ENCODE measurements at regions not wholly inside any gene's neighbourhood (a gene's known extent, or its start where the extent isn't known, plus 50 kb on each side); places are given as distances from the start of the nearest gene placed in this dataset.

DNA sequence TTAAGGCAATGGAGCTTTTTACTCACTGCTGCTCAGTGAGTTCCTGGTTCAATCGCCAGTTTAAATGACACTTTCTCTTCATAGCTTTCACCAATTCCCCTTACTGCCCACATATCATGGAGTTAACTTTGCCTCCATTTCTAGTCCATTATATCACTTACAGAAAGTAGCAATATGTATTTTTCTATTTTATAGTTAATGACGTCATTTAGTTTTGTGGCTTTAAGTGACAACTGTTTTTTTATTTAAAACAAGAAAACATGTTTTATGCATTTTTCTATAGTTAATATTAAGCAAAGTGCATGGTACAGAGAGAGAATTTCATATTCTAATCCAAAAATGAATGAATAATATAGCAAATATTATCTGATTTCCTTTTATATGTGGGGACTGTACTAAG is 363.3 kb downstream of the CDC14C start:
- no peaks in the 10 kb centered on the region for H3K27me3 ChIP-seq (ENCODE audit: low read length)
- no peak overlapping the region for H3K4me3 ChIP-seq (ENCODE audit: low read length)
- H4K20me1 ChIP-seq (ENCODE audit: insufficient read depth, low read depth, low read length), result no peaks in the 10 kb centered on the region
- H3K9me3 ChIP-seq (ENCODE audit: low read length), result no peaks in the 10 kb centered on the region
- H3K4me2 ChIP-seq (ENCODE audit: low read depth, low read length, poor library complexity, severe bottlenecking), result no peak overlapping the region
- H3K9me2 ChIP-seq (replicated peaks; ENCODE audit: insufficient read depth, low read length), result no peaks in the 10 kb centered on the region
- H3K36me3 ChIP-seq (ENCODE audit: insufficient read depth, low read length), result no peaks in the 10 kb centered on the region
- no peak overlapping the region for H3K27ac ChIP-seq (ENCODE audit: low read length)
- no peak overlapping the region for H2AFZ ChIP-seq (ENCODE audit: low read length)
- no peak overlapping the region for H3K9ac ChIP-seq (ENCODE audit: low read length)
- H3K4me1 ChIP-seq (ENCODE audit: low read length), result no peaks in the 10 kb centered on the region
- no peak for DNase-seq
- H3K79me2 ChIP-seq (ENCODE audit: low read length), result no peaks in the 10 kb centered on the region

DNA sequence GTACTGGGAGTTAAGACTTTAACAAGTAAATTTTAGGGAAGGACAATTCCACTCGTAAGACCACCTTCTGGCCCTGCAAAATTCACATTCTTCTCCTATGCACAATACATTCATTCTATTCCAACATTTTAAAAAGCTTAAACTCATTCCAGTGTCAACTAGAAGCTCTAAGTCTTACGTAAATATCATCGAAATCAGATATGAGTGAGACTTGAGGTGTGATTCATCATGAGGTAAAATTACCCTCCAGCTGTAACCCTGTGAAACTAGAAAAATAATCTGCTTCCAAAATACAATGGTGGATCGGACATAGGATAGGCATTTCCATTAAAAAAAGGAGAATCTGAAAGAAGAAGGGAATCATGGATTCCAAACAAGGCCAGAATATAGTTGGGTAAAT is 370.3 kb downstream of the CDC14C start:
- H3K36me3 ChIP-seq (ENCODE audit: insufficient read depth, low read length), result no peaks in the 10 kb centered on the region
- H3K9ac ChIP-seq (ENCODE audit: low read length), result no peak overlapping the region
- no peak for DNase-seq
- no peaks in the 10 kb centered on the region for H3K9me2 ChIP-seq (replicated peaks; ENCODE audit: insufficient read depth, low read length)
- H3K27me3 ChIP-seq (ENCODE audit: low read length), result no peaks in the 10 kb centered on the region
- no peak overlapping the region for H3K27ac ChIP-seq (ENCODE audit: low read length)
- no peak overlapping the region for H2AFZ ChIP-seq (ENCODE audit: low read length)
- H3K4me1 ChIP-seq (ENCODE audit: low read length), result no peaks in the 10 kb centered on the region
- H3K4me2 ChIP-seq (ENCODE audit: low read depth, low read length, poor library complexity, severe bottlenecking), result no peak overlapping the region
- no peaks in the 10 kb centered on the region for H4K20me1 ChIP-seq (ENCODE audit: insufficient read depth, low read depth, low read length)
- no peaks in the 10 kb centered on the region for H3K79me2 ChIP-seq (ENCODE audit: low read length)
- H3K4me3 ChIP-seq (ENCODE audit: low read length), result no peak overlapping the region
- H3K9me3 ChIP-seq (ENCODE audit: low read length), result no peaks in the 10 kb centered on the region

DNA sequence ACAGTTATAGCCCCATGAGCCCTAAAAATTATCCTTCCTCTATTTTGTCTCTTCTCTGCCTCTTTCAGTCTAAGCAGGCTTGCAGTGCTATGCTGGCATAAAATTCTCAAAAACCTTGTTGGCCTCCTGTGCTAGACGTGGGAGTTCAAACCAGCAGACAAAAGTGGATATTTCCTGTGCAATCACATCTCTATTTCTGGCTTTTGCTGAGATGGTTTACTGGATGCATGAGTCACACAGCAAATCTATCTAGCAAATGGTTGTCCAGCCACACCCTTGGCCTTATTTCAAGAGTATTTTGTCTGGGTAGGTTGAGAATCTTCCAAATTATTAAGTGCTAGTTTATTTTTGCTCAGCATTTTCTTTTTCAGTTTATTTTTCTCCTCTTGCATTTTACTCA is 370.8 kb downstream of the CDC14C start:
- H3K36me3 ChIP-seq (ENCODE audit: insufficient read depth, low read length), result no peaks in the 10 kb centered on the region
- no peak for DNase-seq

DNA sequence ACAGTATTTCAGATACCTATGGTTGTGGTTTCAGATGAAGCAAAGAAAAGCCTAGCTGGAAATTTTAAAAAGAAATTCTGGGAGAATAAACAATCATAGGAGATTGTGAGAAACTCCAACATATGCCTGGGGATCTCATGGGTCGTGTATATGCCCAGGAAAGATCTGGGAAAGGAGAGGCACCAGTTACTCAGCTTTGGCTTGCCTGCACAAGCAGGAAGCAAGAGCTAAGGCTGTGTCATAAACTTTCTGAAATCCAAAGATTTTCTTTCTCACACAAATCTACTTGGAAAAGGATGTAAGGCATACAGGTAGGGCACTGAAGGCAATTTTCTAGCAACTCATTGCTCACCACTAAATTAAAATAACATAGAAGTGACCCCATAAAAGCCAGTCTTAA is 373.6 kb downstream of the CDC14C start:
- Histone ChIP-seq H3K27me3 (ENCODE audit: low read length) (no peaks in the 10 kb centered on the region), H3K27ac (ENCODE audit: low read length) (no peak overlapping the region), H4K20me1 (ENCODE audit: insufficient read depth, low read depth, low read length) (no peaks in the 10 kb centered on the region), H3K9me3 (ENCODE audit: low read length) (no peaks in the 10 kb centered on the region), H3K9me2 (replicated peaks; ENCODE audit: insufficient read depth, low read length) (no peaks in the 10 kb centered on the region), H3K4me3 (ENCODE audit: low read length) (no peak overlapping the region), H3K9ac (ENCODE audit: low read length) (no peak overlapping the region), H3K79me2 (ENCODE audit: low read length) (no peaks in the 10 kb centered on the region), H3K36me3 (ENCODE audit: insufficient read depth, low read length) (no peaks in the 10 kb centered on the region), H2AFZ (ENCODE audit: low read length) (no peak overlapping the region), H3K4me2 (ENCODE audit: low read depth, low read length, poor library complexity, severe bottlenecking) (no peak overlapping the region), H3K4me1 (ENCODE audit: low read length) (no peaks in the 10 kb centered on the region)
- no peak for DNase-seq

More for the DNA sequence above, 370.8 kb downstream of the CDC14C start:
- Histone ChIP-seq H3K4me1 (ENCODE audit: low read length) (no peaks in the 10 kb centered on the region), H3K79me2 (ENCODE audit: low read length) (no peaks in the 10 kb centered on the region), H3K27me3 (ENCODE audit: low read length) (no peaks in the 10 kb centered on the region), H3K4me3 (ENCODE audit: low read length) (no peak overlapping the region), H3K9me2 (replicated peaks; ENCODE audit: insufficient read depth, low read length) (no peaks in the 10 kb centered on the region), H3K4me2 (ENCODE audit: low read depth, low read length, poor library complexity, severe bottlenecking) (no peak overlapping the region), H2AFZ (ENCODE audit: low read length) (no peak overlapping the region), H4K20me1 (ENCODE audit: insufficient read depth, low read depth, low read length) (no peaks in the 10 kb centered on the region), H3K9ac (ENCODE audit: low read length) (no peak overlapping the region), H3K27ac (ENCODE audit: low read length) (no peak overlapping the region), H3K9me3 (ENCODE audit: low read length) (no peaks in the 10 kb centered on the region)

DNA sequence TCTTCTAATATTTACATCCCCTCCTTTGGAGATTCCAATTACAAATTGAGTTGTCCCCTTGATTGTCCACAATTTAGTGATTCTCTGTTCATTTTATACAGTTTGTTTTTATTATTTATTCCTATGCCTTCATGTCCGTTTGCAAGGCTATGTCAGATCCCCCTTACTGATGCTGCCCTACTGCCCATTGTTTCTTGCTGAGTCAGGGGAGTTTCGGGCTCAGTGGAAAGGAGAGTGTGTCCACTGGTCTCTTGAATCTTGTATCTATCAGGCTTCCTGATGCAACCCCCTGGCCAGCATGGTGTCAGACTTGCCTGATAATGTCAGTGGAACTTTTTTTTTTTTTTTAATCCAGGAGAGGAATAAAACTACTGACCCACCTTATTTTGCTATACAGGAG is 384.4 kb downstream of the CDC14C start:
- no peak for DNase-seq
- Histone ChIP-seq H3K4me2 (ENCODE audit: low read depth, low read length, poor library complexity, severe bottlenecking) (no peak overlapping the region), H2AFZ (ENCODE audit: low read length) (no peak overlapping the region), H3K9me3 (ENCODE audit: low read length) (no peaks in the 10 kb centered on the region), H3K27ac (ENCODE audit: low read length) (no peak overlapping the region), H3K9me2 (replicated peaks; ENCODE audit: insufficient read depth, low read length) (no peaks in the 10 kb centered on the region), H3K4me1 (ENCODE audit: low read length) (no peaks in the 10 kb centered on the region), H3K36me3 (ENCODE audit: insufficient read depth, low read length) (no peaks in the 10 kb centered on the region), H3K79me2 (ENCODE audit: low read length) (no peaks in the 10 kb centered on the region), H3K27me3 (ENCODE audit: low read length) (no peaks in the 10 kb centered on the region), H3K4me3 (ENCODE audit: low read length) (no peak overlapping the region), H3K9ac (ENCODE audit: low read length) (no peak overlapping the region), H4K20me1 (ENCODE audit: insufficient read depth, low read depth, low read length) (no peaks in the 10 kb centered on the region)

DNA sequence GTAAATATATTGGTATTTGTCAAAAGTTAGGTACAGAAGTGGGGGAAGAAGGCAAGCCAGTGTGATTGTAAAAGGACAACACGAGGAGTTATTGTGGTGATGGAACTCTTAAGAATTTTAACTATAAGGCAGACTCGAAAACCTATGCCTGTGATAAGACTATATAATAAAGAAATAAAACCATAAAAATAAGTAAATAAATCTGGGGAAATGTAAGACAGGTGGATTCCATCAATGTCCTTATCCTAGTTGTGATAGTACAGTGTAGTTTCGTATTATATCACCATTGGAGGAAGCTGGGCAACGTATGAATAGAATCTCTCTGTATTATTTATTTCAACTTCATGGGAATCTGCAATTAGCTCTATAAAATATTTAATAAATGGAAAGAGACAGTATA is 395.7 kb downstream of the CDC14C start:
- Histone ChIP-seq H3K4me1 (ENCODE audit: low read length) (no peaks in the 10 kb centered on the region), H3K36me3 (ENCODE audit: insufficient read depth, low read length) (no peaks in the 10 kb centered on the region), H2AFZ (ENCODE audit: low read length) (no peak overlapping the region), H3K4me3 (ENCODE audit: low read length) (no peak overlapping the region), H3K79me2 (ENCODE audit: low read length) (no peaks in the 10 kb centered on the region), H3K9ac (ENCODE audit: low read length) (no peak overlapping the region), H3K9me3 (ENCODE audit: low read length) (no peaks in the 10 kb centered on the region), H3K9me2 (replicated peaks; ENCODE audit: insufficient read depth, low read length) (no peaks in the 10 kb centered on the region), H3K4me2 (ENCODE audit: low read depth, low read length, poor library complexity, severe bottlenecking) (no peak overlapping the region), H4K20me1 (ENCODE audit: insufficient read depth, low read depth, low read length) (no peaks in the 10 kb centered on the region), H3K27me3 (ENCODE audit: low read length) (no peaks in the 10 kb centered on the region), H3K27ac (ENCODE audit: low read length) (no peak overlapping the region)
- DNase-seq, result no peak

DNA sequence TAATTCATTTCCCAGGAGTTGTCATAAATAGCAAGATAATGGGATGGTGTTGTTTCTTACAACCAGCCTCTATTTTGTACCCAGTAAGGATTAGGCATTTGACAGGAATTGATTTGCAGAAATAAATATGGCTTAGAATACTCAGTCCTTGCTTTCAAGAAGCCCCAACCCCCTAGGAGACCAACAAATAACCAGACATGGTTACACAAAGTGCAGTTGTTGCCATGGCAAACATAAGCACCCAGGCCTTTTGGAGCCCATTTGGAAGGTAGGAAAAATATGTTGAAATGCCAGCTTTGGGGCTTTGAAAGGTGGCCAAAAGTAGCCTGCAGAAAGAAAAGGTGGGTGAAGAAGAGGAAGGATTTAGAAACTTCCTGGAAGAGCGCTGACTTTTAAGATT is 397.5 kb downstream of the CDC14C start:
- Histone ChIP-seq H3K9ac (ENCODE audit: low read length) (no peak overlapping the region), H3K27ac (ENCODE audit: low read length) (no peak overlapping the region), H3K4me1 (ENCODE audit: low read length) (no peaks in the 10 kb centered on the region), H4K20me1 (ENCODE audit: insufficient read depth, low read depth, low read length) (no peaks in the 10 kb centered on the region), H3K36me3 (ENCODE audit: insufficient read depth, low read length) (no peaks in the 10 kb centered on the region), H3K4me3 (ENCODE audit: low read length) (no peak overlapping the region), H3K4me2 (ENCODE audit: low read depth, low read length, poor library complexity, severe bottlenecking) (no peak overlapping the region), H3K79me2 (ENCODE audit: low read length) (no peaks in the 10 kb centered on the region), H2AFZ (ENCODE audit: low read length) (no peak overlapping the region), H3K27me3 (ENCODE audit: low read length) (no peaks in the 10 kb centered on the region), H3K9me3 (ENCODE audit: low read length) (no peaks in the 10 kb centered on the region), H3K9me2 (replicated peaks; ENCODE audit: insufficient read depth, low read length) (no peaks in the 10 kb centered on the region)
- DNase-seq, result no peak

DNA sequence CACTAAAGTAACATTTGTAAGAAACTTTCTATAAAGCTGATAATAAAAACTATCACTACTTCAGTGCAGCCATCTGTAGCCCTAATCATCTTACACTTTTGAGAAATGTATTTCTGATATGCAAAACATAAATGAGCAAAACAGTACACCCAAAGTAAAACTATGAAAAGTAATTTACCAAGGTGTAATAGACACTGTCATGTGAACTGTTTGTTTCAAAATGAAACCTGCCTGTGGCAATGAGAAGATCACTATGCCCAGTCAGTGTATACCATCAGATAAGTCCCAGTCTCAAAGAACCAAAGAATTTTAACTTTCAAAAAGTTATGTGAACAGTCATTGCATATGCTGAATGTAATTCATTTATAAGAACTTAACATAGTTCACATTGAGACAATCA is 398.1 kb downstream of the CDC14C start:
- H3K79me2 ChIP-seq (ENCODE audit: low read length), result no peaks in the 10 kb centered on the region
- H3K9ac ChIP-seq (ENCODE audit: low read length), result no peak overlapping the region
- no peak overlapping the region for H3K27ac ChIP-seq (ENCODE audit: low read length)
- H4K20me1 ChIP-seq (ENCODE audit: insufficient read depth, low read depth, low read length), result no peaks in the 10 kb centered on the region
- H3K4me1 ChIP-seq (ENCODE audit: low read length), result no peaks in the 10 kb centered on the region
- H3K36me3 ChIP-seq (ENCODE audit: insufficient read depth, low read length), result no peaks in the 10 kb centered on the region
- no peaks in the 10 kb centered on the region for H3K27me3 ChIP-seq (ENCODE audit: low read length)
- H3K4me2 ChIP-seq (ENCODE audit: low read depth, low read length, poor library complexity, severe bottlenecking), result no peak overlapping the region
- no peaks in the 10 kb centered on the region for H3K9me3 ChIP-seq (ENCODE audit: low read length)
- no peaks in the 10 kb centered on the region for H3K9me2 ChIP-seq (replicated peaks; ENCODE audit: insufficient read depth, low read length)
- H2AFZ ChIP-seq (ENCODE audit: low read length), result no peak overlapping the region
- no peak for DNase-seq
- H3K4me3 ChIP-seq (ENCODE audit: low read length), result no peak overlapping the region

DNA sequence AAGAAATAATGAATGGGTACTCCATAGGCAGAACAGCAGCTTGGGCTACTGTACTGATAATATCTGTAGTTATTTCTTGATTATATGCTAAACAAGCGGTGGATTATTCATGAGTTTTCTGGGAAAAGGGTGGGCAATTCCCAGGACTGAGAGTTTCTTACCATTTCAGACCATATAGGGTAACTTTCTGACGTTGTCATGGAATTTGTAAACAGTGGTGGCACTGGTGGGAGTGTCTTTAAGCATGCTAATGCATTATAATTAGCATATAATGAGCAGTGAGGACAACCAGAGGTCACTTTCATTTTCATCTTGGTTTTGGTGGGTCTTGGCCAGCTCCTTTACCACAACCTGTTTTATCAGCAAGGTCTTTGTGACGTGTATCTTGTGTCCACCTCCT is 399.7 kb downstream of the CDC14C start:
- Histone ChIP-seq H3K27ac (ENCODE audit: low read length) (no peak overlapping the region), H3K36me3 (ENCODE audit: insufficient read depth, low read length) (no peaks in the 10 kb centered on the region), H3K4me3 (ENCODE audit: low read length) (no peak overlapping the region), H3K9me3 (ENCODE audit: low read length) (no peaks in the 10 kb centered on the region), H3K9ac (ENCODE audit: low read length) (no peak overlapping the region), H4K20me1 (ENCODE audit: insufficient read depth, low read depth, low read length) (no peaks in the 10 kb centered on the region), H3K4me2 (ENCODE audit: low read depth, low read length, poor library complexity, severe bottlenecking) (no peak overlapping the region), H3K79me2 (ENCODE audit: low read length) (no peaks in the 10 kb centered on the region), H3K4me1 (ENCODE audit: low read length) (no peaks in the 10 kb centered on the region), H3K9me2 (replicated peaks; ENCODE audit: insufficient read depth, low read length) (no peaks in the 10 kb centered on the region), H2AFZ (ENCODE audit: low read length) (no peak overlapping the region), H3K27me3 (ENCODE audit: low read length) (no peaks in the 10 kb centered on the region)
- DNase-seq, result no peak
